GM21423 (cell line): ENCODE measurements at regions not wholly inside any gene's neighbourhood (a gene's known extent, or its start where the extent isn't known, plus 50 kb on each side); places are given as distances from the start of the nearest gene placed in this dataset.
"Not testable (repeated sequence)": the region's sequence is repeated elsewhere in the genome, so short reads cannot be mapped to it uniquely, and the experiment has no call there.

Experiments used
- ATAC-seq: cut with Tn5 transposase; IDR thresholded peaks from one replicate; pipeline ENCODE4 v1.9.1; 2021; ENCODE audit warnings: mild to moderate bottlenecking, moderate library complexity; ENCODE audit not compliant: unreplicated experiment

DNA sequence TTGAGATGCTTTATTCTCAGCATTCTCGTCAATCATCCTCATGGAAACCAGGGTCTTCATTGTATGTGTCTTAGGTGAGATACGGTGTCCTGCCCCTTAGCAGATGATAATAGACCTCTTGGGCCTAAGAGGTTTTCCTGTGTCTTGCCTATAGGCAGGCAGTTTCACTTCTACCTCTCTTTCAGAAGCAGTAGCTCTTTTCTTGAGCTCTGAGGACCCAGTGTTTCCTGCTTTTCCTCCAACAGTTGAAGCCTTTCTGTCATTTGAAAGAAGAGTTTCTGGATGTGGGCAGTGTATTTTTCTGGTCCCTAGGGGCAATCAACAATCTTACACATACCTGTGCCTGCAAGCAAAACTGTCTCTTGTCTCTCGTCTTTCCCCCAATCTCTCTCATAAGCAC, 1550.3 kb upstream of the LRRTM3 start:
- no peak for ATAC-seq

DNA sequence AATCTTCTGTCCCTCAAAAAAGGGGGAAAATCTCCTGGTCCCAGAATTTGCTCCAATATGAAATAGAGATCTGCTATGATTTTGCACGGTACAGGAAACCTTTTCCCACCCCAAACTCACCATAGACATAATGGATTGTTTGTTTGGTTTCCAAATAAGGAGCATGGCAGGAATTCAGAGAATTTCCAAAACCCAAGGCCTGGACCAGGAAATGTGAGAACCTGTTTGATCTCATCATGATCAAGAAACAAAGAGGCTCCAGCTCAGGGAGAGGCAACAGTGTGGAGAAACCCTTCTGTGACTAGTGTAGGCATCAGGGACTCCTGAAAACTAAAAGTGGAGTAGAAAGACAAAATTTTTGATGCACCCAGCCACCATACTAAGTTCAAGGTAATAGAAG, 1548.1 kb upstream of the LRRTM3 start:
- no peak for ATAC-seq

DNA sequence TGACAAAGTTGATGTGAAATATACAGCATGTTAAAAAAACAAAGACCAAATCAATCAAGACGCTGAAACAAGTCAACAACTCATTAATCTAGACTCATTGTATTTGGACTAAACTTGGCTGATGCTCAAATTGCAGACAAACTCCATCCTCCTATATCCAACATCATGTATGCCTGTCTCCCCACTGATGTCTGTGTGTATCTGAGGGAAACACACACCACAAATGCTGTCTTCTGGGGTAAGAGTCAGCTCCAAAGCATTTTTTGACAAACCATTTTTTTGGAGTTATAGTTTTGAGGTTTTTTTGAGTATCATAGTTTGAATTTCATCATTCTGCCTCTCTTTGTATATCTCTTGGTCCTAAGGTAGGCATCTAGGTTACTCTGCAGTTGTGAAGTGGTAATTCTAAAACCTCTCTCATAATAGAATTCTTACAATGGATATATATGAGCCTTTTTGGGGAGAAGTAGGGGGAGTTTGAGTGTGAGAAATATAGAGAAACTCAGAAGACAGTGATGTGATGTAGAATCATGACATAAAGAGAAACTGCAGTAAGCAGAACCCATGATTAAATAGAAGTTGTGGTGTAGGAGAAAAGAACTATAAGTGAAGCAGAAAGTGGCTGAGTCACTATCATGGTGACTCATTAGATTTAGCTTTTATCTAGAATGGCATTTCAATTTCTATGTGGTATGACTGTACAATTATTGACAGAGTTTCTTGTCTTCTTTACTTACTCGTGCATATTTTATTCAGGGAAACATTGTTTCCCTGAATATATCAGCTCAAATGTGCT, 1531.1 kb upstream of the LRRTM3 start:
- ATAC-seq = no peak

DNA sequence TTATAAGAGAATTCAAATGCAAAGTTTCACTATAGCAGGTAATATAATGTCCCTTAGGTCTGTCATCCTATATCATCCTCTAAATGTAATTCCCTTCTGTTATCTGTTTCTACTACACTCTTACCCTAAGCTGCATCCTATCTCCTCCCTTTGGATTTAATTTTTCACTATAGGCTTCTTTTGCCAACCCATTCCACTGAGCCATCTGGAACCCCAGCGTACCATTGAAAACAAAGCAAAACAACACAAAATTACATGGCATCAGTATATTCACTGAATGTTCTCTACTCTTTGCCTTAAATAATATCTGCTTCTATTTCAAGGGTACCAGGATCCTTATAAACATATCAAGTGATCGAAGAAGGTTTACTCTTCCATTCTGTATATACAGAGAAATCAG, 1530.2 kb upstream of the LRRTM3 start:
- no peak for ATAC-seq

DNA sequence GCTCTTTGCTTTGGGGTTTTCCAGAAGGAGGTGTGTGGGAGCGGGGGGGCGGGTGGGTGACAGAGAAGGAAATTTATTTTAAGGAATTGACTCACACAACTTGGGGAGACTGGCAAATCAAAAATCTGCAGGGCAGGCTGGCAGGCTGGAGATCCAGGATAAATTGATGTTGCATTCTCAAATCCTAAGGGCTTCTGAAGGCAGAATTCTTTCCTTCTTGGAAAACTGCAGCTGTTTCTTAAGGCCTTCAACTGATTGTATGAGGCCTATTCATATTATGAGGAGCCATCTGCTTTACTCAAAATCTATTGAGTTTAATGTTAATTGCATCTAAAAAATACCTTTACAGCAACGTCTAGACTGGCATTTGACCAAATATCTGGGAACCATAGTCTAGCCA, 1528.8 kb upstream of the LRRTM3 start:
- no peak for ATAC-seq

DNA sequence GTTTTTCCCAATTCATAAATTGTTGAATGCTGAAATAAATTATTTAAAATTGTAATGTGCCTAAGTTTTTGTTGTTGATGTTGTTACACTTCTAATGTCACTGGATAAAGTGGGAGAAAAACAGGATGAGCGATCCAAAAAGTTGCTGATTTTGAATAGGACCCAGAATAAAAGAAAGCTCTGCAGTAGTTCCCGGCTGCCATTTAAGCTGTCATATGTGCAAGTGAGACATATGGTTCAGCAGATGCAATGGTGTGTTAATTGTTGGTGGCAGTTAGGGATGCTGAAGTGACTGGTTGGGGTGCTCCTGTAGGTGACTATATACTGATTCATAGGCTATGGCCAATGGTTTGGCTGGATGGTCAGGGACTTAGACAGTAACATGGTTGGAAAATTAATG, 1517.4 kb upstream of the LRRTM3 start:
- ATAC-seq = no peak

DNA sequence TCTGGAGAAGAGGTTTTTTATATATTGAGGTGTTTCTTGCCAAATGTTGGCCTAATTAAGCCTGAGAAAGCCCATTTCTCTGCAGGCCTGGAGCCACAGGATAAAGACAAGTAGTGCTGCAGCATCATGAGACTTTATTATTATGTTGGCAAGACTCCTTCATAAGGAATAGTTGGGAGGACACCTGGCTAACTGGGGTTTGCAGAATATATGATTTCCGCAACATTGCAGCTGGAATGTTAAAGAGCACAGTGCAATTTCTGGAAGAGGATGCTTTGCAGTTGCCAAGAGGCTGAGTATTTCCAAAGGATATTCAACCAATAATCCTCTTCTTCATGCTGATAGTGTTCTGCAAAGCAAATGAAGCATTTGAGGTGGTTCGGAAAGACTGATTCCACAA, 1512.8 kb upstream of the LRRTM3 start:
- no peak for ATAC-seq

DNA sequence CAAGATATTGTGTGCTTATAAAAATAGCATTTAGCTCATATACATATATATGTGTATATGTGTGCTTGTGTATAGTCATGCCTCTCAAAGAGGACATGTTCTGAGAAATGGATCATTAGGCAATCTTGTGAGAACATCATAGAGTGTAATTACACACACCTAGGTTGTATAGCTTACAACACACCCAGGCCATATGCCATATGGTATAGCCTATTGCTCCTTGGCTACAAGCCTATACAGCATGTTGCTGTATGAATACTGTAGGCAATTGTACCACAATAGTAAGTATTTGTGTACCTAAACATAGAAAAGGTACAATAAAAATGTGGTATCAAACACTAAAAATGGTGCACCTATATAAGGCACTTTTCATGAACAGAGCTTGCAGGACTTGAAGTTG, 1510.5 kb upstream of the LRRTM3 start:
- no peak for ATAC-seq

DNA sequence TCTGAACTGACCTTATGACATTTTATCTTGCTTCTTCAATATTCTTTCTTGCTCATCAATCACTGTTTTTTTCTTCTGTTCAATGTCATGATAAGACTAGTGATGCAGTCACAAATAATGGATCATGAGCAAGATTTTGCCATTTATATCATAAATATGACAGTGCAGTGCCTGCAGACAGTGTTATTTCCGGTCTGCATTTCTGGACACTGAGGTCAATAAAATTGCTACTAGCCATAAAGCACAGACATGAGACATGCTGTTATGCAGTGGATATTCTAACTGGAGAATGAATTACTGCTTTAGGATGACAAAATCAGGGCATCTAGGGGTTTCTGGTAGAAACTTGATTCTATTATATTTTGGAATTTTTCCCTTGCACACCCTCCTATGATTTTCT, 1509.7 kb upstream of the LRRTM3 start:
- ATAC-seq = no peak

DNA sequence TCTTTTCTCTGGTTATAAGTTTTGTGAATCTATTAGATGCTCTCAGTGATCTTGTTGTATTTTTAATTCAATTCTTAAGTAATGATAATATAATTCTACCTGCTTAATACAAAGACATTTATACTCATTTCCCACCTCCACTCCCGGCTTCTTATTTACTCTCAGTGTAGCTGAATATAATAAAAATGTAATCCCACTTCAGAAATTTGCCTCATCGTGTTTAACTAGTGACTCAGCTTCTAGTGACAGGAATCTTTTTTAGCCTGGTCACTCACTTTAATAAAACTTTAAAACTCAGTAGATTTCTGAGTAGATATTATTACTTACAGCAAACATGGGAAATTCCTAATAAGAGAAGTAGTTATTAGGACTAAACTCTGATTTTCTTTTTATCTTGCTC, 1506.2 kb upstream of the LRRTM3 start:
- ATAC-seq = no peak

DNA sequence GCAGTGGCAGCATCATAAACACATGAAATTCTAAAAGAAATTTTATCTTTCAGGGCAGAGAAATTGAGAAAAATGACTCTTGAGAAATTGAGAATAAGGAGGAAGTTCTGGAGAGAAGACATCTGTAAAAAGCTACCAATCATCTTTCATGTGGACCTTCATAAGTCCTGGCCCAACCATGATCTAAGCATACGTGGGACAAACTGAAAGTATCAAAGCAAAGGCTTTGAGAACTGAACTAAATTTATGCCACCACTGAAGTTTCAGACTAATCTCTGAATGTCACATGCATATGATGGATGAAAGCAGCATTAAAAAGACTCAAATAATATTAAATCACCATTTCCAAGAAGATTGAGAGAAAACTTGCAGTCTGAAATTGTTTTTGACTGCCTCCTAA, 1502.8 kb upstream of the LRRTM3 start:
- ATAC-seq = no peak

DNA sequence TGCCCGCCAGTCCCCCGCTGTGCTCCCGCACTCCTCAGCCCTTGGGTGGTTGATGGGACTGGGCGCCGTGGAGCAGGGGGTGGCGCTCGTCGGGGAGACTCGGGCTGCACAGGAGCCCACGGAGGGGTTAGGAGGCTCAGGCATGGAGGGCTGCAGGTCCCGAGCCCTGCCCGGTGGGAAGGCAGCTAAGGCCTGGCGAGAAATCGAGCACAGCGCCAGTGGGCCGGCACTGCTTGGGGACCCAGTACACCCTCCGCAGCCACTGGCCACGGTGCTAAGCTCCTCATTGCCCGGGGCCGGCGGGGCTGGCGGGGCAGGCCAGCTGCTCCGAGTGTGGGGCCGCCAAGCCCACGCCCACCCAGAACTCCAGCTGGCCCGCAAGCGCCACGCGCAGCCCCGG, 1496.5 kb upstream of the LRRTM3 start:
- not testable (repeated sequence) for ATAC-seq

DNA sequence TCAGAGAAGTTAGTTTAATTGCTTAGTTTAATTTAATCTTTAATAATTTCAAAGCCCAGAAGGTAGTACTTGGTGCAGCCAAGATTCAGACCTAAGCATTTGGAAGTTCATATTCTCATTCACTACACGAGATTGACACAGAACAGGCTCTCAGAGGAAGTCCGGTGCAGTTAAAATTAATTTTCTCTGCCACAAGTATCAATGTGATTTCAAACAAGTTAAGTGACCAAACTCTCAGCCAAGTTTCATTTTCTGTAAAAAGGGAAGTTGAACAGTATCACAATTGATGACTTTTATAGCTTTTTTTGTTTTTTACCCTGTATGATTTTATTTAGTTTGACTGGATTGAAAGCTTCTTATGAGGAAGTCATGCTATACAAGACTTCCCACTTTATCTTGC, 1494.9 kb upstream of the LRRTM3 start:
- ATAC-seq = peak; percentile 86

DNA sequence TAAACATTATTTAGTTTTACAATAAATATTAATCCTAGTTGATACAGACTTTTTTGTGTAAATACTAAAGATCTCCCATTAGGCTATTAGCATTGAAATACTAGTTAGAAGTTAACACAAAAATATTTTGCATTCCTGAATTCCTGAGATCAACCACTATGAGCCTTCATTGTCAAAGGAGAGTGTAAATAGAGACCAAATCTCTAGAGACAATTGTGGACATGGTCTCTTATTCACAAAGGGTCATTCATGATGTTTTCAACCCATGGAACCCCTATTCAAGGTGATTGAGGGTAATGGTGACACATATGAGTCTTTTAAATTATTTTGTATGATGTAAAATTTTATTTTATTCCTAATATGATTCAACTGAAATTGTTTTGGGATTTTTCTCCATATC, 1454.8 kb upstream of the LRRTM3 start:
- no peak for ATAC-seq

DNA sequence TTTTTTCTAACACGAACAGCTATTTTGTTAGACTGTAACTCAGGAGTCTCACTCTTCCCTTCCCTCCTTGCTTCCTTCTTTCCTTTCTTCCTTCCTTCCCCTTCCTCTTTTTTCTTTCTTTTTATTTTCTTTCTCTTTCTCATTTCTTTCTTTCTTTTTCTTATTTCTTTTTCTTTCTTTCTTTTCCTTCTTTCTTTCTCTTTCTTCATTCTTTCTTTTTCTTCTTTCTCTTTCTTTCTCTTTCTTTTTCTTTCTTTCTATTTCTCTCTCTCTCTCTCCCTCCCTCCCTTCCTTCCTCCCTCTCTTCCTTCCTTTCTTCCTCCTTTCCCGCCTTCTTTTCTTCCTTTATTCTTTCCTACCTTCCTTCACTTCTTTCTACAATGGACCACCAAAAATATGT, 1443.0 kb upstream of the LRRTM3 start:
- ATAC-seq = no peak

DNA sequence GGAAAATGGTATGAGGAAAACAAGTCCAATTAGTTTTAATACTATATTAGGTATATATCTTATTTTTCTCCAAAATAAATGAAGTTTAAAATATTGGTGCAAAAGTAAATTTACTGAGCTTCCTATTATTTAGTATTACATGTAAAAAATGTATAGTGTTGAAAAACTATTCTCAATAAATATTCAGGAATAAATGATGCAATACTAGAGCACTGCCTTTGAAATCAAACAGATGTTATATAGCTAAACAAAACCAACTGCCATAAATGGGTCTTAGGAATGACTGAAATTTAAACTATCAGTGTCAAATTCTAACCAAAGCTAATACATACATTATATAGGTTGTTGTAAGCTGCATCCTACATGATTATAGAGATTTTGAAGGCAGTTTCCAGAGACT, 1434.0 kb upstream of the LRRTM3 start:
- ATAC-seq = no peak

DNA sequence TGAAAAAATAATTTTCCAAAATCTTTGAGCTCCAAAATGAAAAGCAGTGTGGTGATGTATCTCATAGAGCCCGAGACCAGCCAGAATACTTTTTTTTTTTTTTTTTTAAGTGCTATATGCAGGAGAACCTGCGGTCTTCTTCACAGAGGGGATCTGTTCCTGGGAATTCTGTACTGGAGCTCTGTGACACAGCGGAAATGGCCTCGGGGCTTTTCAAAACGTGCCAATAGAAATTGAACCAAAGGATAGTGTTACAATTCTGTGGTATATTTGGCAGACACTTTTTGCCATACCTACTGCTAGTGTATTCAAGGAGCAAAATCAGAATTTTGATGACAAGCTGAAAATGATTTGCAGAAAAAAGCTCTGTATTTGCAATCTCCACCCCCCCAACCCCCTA, 1429.3 kb upstream of the LRRTM3 start:
- ATAC-seq = no peak

DNA sequence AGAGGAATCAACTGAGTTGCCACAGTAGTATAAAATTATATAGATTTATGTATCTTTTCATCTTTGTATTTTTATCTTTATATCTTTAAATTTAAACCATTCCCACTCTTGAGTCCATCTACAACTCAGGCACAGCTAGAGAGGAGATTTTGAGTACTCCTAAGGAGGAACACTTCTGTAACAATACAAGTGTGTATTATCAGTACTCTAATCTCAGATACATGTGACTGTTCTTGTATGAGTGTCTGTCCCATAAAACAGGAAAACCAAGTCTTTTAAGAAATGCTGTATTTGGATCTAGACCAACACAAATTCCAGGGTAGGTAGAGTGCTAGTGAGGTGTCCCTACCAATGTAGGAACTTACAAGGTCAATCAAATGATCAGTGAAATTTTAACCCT, 1428.0 kb upstream of the LRRTM3 start:
- no peak for ATAC-seq

DNA sequence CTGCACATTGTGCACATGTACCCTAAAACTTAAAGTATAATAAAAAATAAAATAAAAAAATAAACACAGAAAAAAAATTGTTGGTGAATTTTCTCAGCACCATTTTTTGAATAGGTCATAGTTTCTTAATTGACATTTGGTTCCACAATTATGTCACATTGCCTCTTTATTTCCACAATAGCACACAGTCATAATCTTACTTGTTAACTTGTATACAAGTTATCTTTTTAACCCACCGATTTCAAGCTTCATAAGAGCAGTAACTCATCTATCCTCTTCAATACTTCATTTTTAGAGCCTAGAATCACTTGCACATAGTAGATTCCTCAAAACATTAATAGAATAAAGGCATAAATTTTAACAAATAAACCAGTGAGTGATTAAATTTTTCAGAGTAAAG, 1425.1 kb upstream of the LRRTM3 start:
- no peak for ATAC-seq

DNA sequence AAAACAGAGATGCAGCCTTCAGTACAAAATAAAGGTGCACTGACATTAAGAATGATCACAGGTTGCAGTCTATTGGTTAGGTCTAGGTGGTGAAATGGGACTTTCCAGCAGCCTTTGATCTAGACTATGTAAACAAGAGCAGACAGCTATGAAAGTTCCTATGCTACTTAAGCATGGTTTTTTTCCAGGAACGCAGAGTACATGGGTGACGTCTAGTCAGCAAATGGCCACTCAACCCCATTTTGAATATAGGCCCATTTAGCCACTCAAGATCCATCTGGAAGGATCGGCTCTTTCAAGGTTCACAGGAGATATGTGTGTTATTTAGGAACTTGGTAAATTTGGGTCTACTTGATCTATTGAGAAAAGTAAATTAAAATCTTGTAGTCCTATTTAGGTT, 1424.6 kb upstream of the LRRTM3 start:
- peak; percentile 88 for ATAC-seq

DNA sequence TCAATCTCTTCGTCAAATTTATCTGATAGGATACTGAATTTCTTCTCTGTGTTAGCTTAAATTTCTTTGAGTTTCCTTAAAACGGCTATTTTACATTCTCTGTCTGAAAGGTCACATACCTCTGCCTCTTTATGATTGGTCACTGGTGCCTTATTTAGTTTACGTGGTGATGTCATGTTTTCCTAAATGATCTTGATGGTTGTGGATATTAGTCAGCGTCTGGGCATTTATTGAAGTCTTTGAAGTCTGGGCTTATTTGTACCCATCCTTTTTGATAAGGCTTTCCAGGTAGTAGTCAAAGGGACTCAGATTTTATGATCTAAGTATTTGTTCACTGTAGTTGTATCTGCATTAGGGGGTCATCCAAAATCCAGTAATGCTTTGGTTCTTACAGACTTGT, 1407.5 kb upstream of the LRRTM3 start:
- no peak for ATAC-seq

DNA sequence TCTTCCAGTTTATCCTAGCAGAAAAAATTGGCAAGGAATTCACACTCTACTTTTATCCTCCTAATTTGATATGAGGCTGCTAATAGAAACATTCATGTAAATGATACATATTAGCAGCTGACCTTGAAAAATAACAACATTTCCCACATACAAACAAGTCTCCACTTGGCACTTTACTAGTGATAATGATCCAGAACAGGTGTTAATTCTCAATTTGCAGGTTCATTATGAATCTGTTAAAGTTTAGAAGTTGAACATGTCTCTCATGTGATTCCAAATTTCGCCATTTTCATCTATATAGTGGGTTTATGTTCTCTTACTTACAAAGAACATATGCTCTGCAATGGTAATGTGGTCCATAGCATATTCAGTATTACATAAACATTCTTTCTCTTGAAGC, 1396.8 kb upstream of the LRRTM3 start:
- no peak for ATAC-seq

DNA sequence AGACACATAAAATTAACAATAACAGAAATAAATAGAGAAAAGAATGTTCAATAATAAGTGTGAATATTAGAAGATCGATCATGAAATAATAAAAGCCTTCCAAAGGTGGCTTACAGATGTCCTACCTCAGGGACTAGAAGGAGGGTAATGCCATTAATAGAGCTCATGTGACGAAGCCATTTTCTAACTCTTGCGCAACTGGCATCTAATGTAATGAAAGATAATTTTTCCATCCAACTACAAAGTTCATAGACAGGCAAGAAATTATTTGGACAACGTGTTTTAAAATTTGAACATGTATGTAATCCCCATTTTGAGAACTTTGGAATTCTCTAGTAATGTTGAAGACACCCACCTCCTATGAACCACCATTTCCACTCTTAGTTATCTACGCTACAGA, 1394.3 kb upstream of the LRRTM3 start:
- ATAC-seq = no peak
